GM12878 (cell line): ENCODE measurements at regions not wholly inside any gene's neighbourhood (a gene's known extent, or its start where the extent isn't known, plus 50 kb on each side); places are given as distances from the start of the nearest gene placed in this dataset.
"Not testable (repeated sequence)": the region's sequence is repeated elsewhere in the genome, so short reads cannot be mapped to it uniquely, and the experiment has no call there.

Experiments used
- ATAC-seq: fragments of 200-7000 bp; cut with Tn5 transposase; 3 replicates; pipeline ENCODE4 v1.9.1; 2020; ENCODE audit warnings: mild to moderate bottlenecking, moderate library complexity
- BruUV-seq: library from RNA; stranded (reverse); fragments of 400-500 nt; replicated peaks from 2 replicates; lab custom pipeline; 2021; lab: Mats Ljungman, UMichigan
- CTCF ChIA-PET: fragments of 300-600 bp; sonication (Branson Sonifier 250); formaldehyde crosslinking; extraction: SDS; loops from one replicate; lab custom pipeline; 2021; ENCODE audit warnings: inconsistent platforms; lab: Yijun Ruan, JAX
- POLR2A ChIA-PET: fragments of 350-600 bp; formaldehyde crosslinking; extraction: SDS; loops from one replicate; lab custom pipeline; 2021; ENCODE audit warnings: inconsistent platforms; lab: Charles Lee
- RAD21 ChIA-PET: fragments of 300-600 bp; sonication (Branson Sonifier 250); formaldehyde crosslinking; loops from one replicate; lab custom pipeline; 2023; ENCODE audit warnings: antibody characterized with exemption; ENCODE audit not compliant: unreplicated experiment; lab: Charles Lee
- SMC1A ChIA-PET: fragments of 300-600 bp; sonication (Branson Sonifier 250); formaldehyde crosslinking; loops from one replicate; lab custom pipeline; 2023; ENCODE audit not compliant: unreplicated experiment, uncharacterized antibody; lab: Charles Lee
- DNase-seq: peaks from one replicate; pipeline ENCODE4 v3.0.0-alpha.2; 2011; ENCODE audit warnings: low read depth, low spot score
- FAIRE-seq: peaks from 3 replicates; lab custom pipeline; 2011; peaks lifted over from hg19 to GRCh38; lab: Jason Lieb, UNC
- H2AFZ ChIP-seq: 2 replicates; pipeline ENCODE4 v1.6.0; 2011; ENCODE audit warnings: low read depth, low read length, control low read depth; ENCODE audit not compliant: control insufficient read depth
- H3K27ac ChIP-seq: 2 replicates; pipeline ENCODE4 v1.5.1; 2011; ENCODE audit warnings: control low read depth; ENCODE audit not compliant: control insufficient read depth, insufficient read depth
- H3K27me3 ChIP-seq, 2 experiments: replicated peaks in 1 of 2; 2 replicates each; pipeline versions ENCODE4 v1.6.0 to v1.6.1; 2011; ENCODE audit warnings: low read length in 1 of 2; ENCODE audit not compliant: control insufficient read depth in 2 of 2, insufficient read depth in 2 of 2
- H3K36me3 ChIP-seq, 2 experiments: 2 replicates each; pipeline ENCODE4 v1.5.1; 2011; ENCODE audit warnings: low read length in 1 of 2; ENCODE audit not compliant: control insufficient read depth in 2 of 2, insufficient read depth in 2 of 2
- H3K4me1 ChIP-seq: 2 replicates; pipeline ENCODE4 v1.6.1; 2011; ENCODE audit warnings: mild to moderate bottlenecking, low read length, moderate library complexity, mixed read lengths; ENCODE audit not compliant: control insufficient read depth, insufficient read depth
- H3K4me2 ChIP-seq: 2 replicates; pipeline ENCODE4 v1.6.0; 2011; ENCODE audit warnings: control low read depth; ENCODE audit not compliant: control insufficient read depth, insufficient read depth
- H3K4me3 ChIP-seq: fragments of 200-600 bp; sonication (generic); 2 replicates; pipeline ENCODE4 v1.5.1; 2016
- H3K79me2 ChIP-seq: 2 replicates; pipeline ENCODE4 v1.6.0; 2011; ENCODE audit warnings: low read length; ENCODE audit not compliant: control insufficient read depth, insufficient read depth
- H3K9ac ChIP-seq: 2 replicates; pipeline ENCODE4 v1.8.0; 2011; ENCODE audit warnings: low read length, control low read depth, mixed read lengths; ENCODE audit not compliant: control insufficient read depth, insufficient read depth
- H3K9me3 ChIP-seq: replicated peaks from 3 replicates; pipeline ENCODE4 v1.5.1; 2011; ENCODE audit warnings: mild to moderate bottlenecking, low read length; ENCODE audit not compliant: control insufficient read depth, insufficient read depth
- H4K20me1 ChIP-seq: 2 replicates; pipeline ENCODE4 v1.6.0; 2011; ENCODE audit not compliant: control insufficient read depth, insufficient read depth
- WGBS: methylation state at CpG from one replicate; pipeline ENCODE4 v1.1.6; 2016; ENCODE audit warnings: low lambda C conversion rate; ENCODE audit not compliant: insufficient replicate concordance, insufficient coverage; ENCODE audit errors: missing lambda C conversion rate; 5-methylcytosine and 5-hydroxymethylcytosine counted together
- in situ Hi-C: fragments of 300-500 bp; cut with MboI; formaldehyde crosslinking; loops from 9 replicates; pipeline ENCODE4 v1.14.3; 2018; ENCODE audit warnings: mixed read lengths
- intact Hi-C: fragments of 100-400 bp; cut with micrococcal nuclease; formaldehyde crosslinking; loops from one replicate; pipeline ENCODE4 v1.14.2; 2022; ENCODE audit not compliant: unreplicated experiment
- TF ChIP-seq, protein P1 (sequence below): fragments of 450-650 bp; IDR thresholded peaks from 2 replicates; pipeline ENCODE4 v1.6.1; 2018; ENCODE audit warnings: mild to moderate bottlenecking, low read depth, moderate library complexity; ENCODE audit not compliant: partially characterized antibody

DNA sequence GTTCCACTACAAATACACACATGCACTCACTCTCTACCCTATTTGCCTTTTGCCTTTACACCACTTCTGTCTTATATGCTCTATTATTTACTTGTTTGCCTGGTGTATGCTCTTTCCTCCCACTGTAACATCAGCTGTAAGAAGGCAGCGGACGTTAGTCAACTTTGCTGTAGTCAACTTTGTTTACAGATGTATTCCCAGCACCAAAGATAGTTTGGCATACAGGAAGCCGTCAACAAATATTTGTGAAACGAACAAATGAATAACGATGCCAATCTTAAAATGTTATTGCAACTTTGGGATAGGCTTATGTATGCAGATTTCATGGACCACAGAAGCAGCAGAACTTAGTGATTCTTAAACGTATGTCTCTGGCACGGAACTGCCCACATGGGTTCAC lies 138.3 kb upstream of the GALNT2 start (continued):
- TF ChIP-seq, protein P1, sequence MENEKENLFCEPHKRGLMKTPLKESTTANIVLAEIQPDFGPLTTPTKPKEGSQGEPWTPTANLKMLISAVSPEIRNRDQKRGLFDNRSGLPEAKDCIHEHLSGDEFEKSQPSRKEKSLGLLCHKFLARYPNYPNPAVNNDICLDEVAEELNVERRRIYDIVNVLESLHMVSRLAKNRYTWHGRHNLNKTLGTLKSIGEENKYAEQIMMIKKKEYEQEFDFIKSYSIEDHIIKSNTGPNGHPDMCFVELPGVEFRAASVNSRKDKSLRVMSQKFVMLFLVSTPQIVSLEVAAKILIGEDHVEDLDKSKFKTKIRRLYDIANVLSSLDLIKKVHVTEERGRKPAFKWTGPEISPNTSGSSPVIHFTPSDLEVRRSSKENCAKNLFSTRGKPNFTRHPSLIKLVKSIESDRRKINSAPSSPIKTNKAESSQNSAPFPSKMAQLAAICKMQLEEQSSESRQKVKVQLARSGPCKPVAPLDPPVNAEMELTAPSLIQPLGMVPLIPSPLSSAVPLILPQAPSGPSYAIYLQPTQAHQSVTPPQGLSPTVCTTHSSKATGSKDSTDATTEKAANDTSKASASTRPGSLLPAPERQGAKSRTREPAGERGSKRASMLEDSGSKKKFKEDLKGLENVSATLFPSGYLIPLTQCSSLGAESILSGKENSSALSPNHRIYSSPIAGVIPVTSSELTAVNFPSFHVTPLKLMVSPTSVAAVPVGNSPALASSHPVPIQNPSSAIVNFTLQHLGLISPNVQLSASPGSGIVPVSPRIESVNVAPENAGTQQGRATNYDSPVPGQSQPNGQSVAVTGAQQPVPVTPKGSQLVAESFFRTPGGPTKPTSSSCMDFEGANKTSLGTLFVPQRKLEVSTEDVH: no peak

DNA sequence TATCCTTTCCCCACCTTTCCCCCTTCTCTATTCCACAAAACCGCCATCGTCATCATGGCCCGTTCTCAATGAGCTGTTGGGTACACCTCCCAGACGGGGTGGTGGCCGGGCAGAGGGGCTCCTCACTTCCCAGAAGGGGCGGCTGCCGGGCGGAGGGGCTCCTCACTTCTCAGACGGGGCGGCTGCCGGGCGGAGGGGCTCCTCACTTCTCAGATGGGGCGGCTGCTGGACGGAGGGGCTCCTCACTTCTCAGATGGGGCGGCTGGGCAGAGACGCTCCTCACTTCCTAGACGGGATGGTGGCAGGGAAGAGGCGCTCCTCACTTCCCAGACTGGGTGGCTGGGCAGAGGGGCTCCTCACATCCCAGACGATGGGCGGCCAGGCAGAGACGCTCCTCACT lies 135.3 kb upstream of the GALNT2 start:
- H3K4me1 ChIP-seq, RAD21 ChIA-PET, ATAC-seq, H3K79me2 ChIP-seq, CTCF ChIA-PET, H3K27ac ChIP-seq, H3K36me3 ChIP-seq, H3K4me3 ChIP-seq, H2AFZ ChIP-seq, DNase-seq, intact Hi-C loops, H3K9me3 ChIP-seq, H3K9ac ChIP-seq, SMC1A ChIA-PET, in situ Hi-C loops, H3K4me2 ChIP-seq, FAIRE-seq, H4K20me1 ChIP-seq, H3K27me3 ChIP-seq, POLR2A ChIA-PET, BruUV-seq: not testable (repeated sequence)
- 77% methylated on average over 21 of the region's 21 CpGs for WGBS

DNA sequence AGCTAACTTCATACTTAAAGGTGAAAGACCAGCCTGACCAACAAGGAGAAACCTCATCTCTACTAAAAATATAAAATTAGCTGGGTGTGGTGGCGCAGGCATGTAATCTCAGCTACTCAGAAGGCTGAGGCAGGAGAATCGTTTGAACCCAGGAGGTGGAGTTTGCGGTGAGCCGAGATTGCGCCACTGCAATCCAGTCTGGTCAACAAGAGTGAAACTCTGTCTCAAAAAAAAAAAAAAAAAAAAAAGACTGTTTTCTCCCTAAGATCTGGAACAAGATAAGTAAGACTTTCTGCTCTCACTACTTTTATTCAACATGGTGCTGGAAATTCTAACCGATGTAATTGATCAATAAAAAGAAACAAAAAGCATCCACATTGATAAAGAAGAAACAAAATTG lies 131.9 kb upstream of the GALNT2 start:
- BruUV-seq, DNase-seq, intact Hi-C loops: not testable (repeated sequence)

More for the DNA sequence above, 131.9 kb upstream of the GALNT2 start:
- H3K9ac ChIP-seq, H3K4me2 ChIP-seq, SMC1A ChIA-PET, CTCF ChIA-PET, H4K20me1 ChIP-seq, ATAC-seq, in situ Hi-C loops, H3K4me3 ChIP-seq, FAIRE-seq, POLR2A ChIA-PET, H3K27ac ChIP-seq, H3K27me3 ChIP-seq, RAD21 ChIA-PET, H3K36me3 ChIP-seq, H3K9me3 ChIP-seq, H2AFZ ChIP-seq, H3K4me1 ChIP-seq, H3K79me2 ChIP-seq: not testable (repeated sequence)
- WGBS: 41% methylated on average over 3 of the region's 6 CpGs
